OCI-LY3 (cell line): ENCODE measurements at regions not wholly inside any gene's neighbourhood (a gene's known extent, or its start where the extent isn't known, plus 50 kb on each side); places are given as distances from the start of the nearest gene placed in this dataset.

ENCODE experiments used
- EZH2phosphoT487 ChIP-seq: fragments of 200-600 bp; shearing (Covaris generic); IDR thresholded peaks from 2 replicates; pipeline ENCODE4 v1.6.1; 2018; ENCODE audit warnings: antibody characterized with exemption, mixed run types, low read depth
- TF ChIP-seq, protein P1 (sequence below): fragments of 200-600, 300-600 bp; sonication (generic); IDR thresholded peaks from 2 replicates; pipeline ENCODE4 v1.5.1; 2014; ENCODE audit warnings: antibody characterized with exemption, low read length, low read depth

- TF ChIP-seq, protein P1, sequence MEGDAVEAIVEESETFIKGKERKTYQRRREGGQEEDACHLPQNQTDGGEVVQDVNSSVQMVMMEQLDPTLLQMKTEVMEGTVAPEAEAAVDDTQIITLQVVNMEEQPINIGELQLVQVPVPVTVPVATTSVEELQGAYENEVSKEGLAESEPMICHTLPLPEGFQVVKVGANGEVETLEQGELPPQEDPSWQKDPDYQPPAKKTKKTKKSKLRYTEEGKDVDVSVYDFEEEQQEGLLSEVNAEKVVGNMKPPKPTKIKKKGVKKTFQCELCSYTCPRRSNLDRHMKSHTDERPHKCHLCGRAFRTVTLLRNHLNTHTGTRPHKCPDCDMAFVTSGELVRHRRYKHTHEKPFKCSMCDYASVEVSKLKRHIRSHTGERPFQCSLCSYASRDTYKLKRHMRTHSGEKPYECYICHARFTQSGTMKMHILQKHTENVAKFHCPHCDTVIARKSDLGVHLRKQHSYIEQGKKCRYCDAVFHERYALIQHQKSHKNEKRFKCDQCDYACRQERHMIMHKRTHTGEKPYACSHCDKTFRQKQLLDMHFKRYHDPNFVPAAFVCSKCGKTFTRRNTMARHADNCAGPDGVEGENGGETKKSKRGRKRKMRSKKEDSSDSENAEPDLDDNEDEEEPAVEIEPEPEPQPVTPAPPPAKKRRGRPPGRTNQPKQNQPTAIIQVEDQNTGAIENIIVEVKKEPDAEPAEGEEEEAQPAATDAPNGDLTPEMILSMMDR = no peak
- no peak for TF ChIP-seq EZH2phosphoT487
Measured at GRCh38 chr7:106400923-106401322, 116.1 kb upstream of the NAMPT start.
